Endothelial cell of umbilical vein (primary cell): ENCODE measurements at regions not wholly inside any gene's neighbourhood (a gene's known extent, or its start where the extent isn't known, plus 50 kb on each side); places are given as distances from the start of the nearest gene placed in this dataset.

Experiments used
- CTCF ChIP-seq, 2 donors: IDR thresholded peaks; 1 replicate in 1 of 2; 2 replicates in 1 of 2; pipeline ENCODE4 v1.5.1; 2011; ENCODE audit warnings: low read length in 2 of 2, mild to moderate bottlenecking in 2 of 2, moderate library complexity in 2 of 2, control low read depth in 1 of 2, inconsistent platforms in 1 of 2, low read depth in 1 of 2; ENCODE audit not compliant: insufficient read depth in 1 of 2; ENCODE audit errors: extremely low read depth in 1 of 2
- EZH2 ChIP-seq: IDR thresholded peaks from 2 replicates; pipeline ENCODE4 v1.6.1; 2012; ENCODE audit warnings: borderline replicate concordance, low read depth, mild to moderate bottlenecking, moderate library complexity, low read length, inconsistent platforms; ENCODE audit not compliant: severe bottlenecking
- FOS ChIP-seq: IDR thresholded peaks from 2 replicates; pipeline ENCODE4 v1.6.1; 2011; ENCODE audit warnings: mild to moderate bottlenecking, low read length, moderate library complexity, borderline replicate concordance; ENCODE audit not compliant: insufficient read depth
- MYC ChIP-seq: IDR thresholded peaks from one replicate; pipeline ENCODE4 v1.6.1; 2011; ENCODE audit warnings: mild to moderate bottlenecking, low read depth, low read length
- POLR2A ChIP-seq: IDR thresholded peaks from 2 replicates; pipeline ENCODE4 v1.6.1; 2012; ENCODE audit warnings: low read depth, mild to moderate bottlenecking, control low read depth, low read length

GRCh38 chr5:85204289-85204688 lies 819.6 kb upstream of the EDIL3 start:
- TF ChIP-seq CTCF (IDR thresholded peaks at IDR 0.05; ENCODE audit: extremely low read depth in 1 of 2, insufficient read depth in 1 of 2, low read depth in 1 of 2, low read length in 2 of 2): no peak
- no peak for TF ChIP-seq FOS
- TF ChIP-seq MYC: no peak
- no peak for TF ChIP-seq POLR2A
- no peak for TF ChIP-seq EZH2
